ENCODE measurements at regions not wholly inside any gene's neighbourhood (a gene's known extent, or its start where the extent isn't known, plus 50 kb on each side); places are given as distances from the start of the nearest gene placed in this dataset.
"Not testable (repeated sequence)": the region's sequence is repeated elsewhere in the genome, so short reads cannot be mapped to it uniquely, and the experiment has no call there.

- DNase-seq = not testable (repeated sequence)
Measured at GRCh38 chr14:30072454-30072853, 144.8 kb upstream of the PRKD1 start.

GRCh38 chr14:30077946-30078345, 150.3 kb upstream of the PRKD1 start:
- no peak for DNase-seq

GRCh38 chr14:30078811-30079402, 151.3 kb upstream of the PRKD1 start:
- no peak for DNase-seq

GRCh38 chr14:30082486-30082885, 154.8 kb upstream of the PRKD1 start:
- no peak for DNase-seq

GRCh38 chr14:30084811-30085210, 157.2 kb upstream of the PRKD1 start:
- no peak for DNase-seq

GRCh38 chr14:30085943-30086342, 158.3 kb upstream of the PRKD1 start:
- DNase-seq = no peak

GRCh38 chr14:30088620-30089019, 161.0 kb upstream of the PRKD1 start:
- no peak for DNase-seq

GRCh38 chr14:30108975-30109700, 181.5 kb upstream of the PRKD1 start:
- DNase-seq = no peak

- no peak for DNase-seq
Measured at GRCh38 chr14:30114051-30114450, 186.4 kb upstream of the PRKD1 start.

- DNase-seq = no peak
Measured at GRCh38 chr14:30115756-30116155, 188.1 kb upstream of the PRKD1 start.

GRCh38 chr14:30118992-30119640, 191.5 kb upstream of the PRKD1 start:
- no peak for DNase-seq

GRCh38 chr14:30125322-30125979, 197.8 kb upstream of the PRKD1 start:
- no peak for DNase-seq

GRCh38 chr14:30129807-30130206, 202.2 kb upstream of the PRKD1 start:
- no peak for DNase-seq

- peak; percentile 26 for DNase-seq
Measured at GRCh38 chr14:30131581-30132097, 204.0 kb upstream of the PRKD1 start.

GRCh38 chr14:30132196-30132595, 204.5 kb upstream of the PRKD1 start:
- no peak for DNase-seq

- no peak for DNase-seq
Measured at GRCh38 chr14:30134936-30135335, 207.3 kb upstream of the PRKD1 start.

GRCh38 chr14:30138567-30138966, 210.9 kb upstream of the PRKD1 start:
- no peak for DNase-seq

GRCh38 chr14:30142216-30142615, 214.6 kb upstream of the PRKD1 start:
- no peak for DNase-seq

- DNase-seq = no peak
Measured at GRCh38 chr14:30143627-30144026, 216.0 kb upstream of the PRKD1 start.

GRCh38 chr14:30153717-30154116, 226.1 kb upstream of the PRKD1 start:
- no peak for DNase-seq

- no peak for DNase-seq
Measured at GRCh38 chr14:30156571-30156970, 228.9 kb upstream of the PRKD1 start.

- DNase-seq = no peak
Measured at GRCh38 chr14:30158299-30158698, 230.7 kb upstream of the PRKD1 start.

GRCh38 chr14:30159374-30159773, 231.7 kb upstream of the PRKD1 start:
- no peak for DNase-seq

- no peak for DNase-seq
Measured at GRCh38 chr14:30160608-30161007, 233.0 kb upstream of the PRKD1 start.

All from NCI-H524 treated with DMSO at 0.1 percent for 48 hours (cell line).